BE2C (cell line): ENCODE measurements at regions not wholly inside any gene's neighbourhood (a gene's known extent, or its start where the extent isn't known, plus 50 kb on each side); places are given as distances from the start of the nearest gene placed in this dataset.

Source experiments
- DNase-seq: peaks from one replicate; pipeline ENCODE4 v3.0.0-alpha.2; 2020
- H3K27me3 ChIP-seq: fragments of 250-450 bp; sonication (Bioruptor Pico); 2 replicates; pipeline ENCODE4 v1.5.1; 2020; ENCODE audit warnings: mild to moderate bottlenecking
- H3K36me3 ChIP-seq: fragments of 250-450 bp; sonication (Bioruptor Pico); 2 replicates; pipeline ENCODE4 v1.5.1; 2020; ENCODE audit warnings: mild to moderate bottlenecking
- H3K4me1 ChIP-seq: fragments of 250-450 bp; sonication (Bioruptor Pico); 2 replicates; pipeline ENCODE4 v1.5.1; 2020
- H3K4me3 ChIP-seq: 2 replicates; pipeline ENCODE4 v1.5.1; 2011; ENCODE audit warnings: low read depth, low read length
- H3K9me3 ChIP-seq: fragments of 250-450 bp; sonication (Bioruptor Pico); 2 replicates; pipeline ENCODE4 v1.5.1; 2020
- TF ChIP-seq, protein P1 (sequence below): IDR thresholded peaks from 2 replicates; pipeline ENCODE4 v1.5.1; 2012; ENCODE audit warnings: mild to moderate bottlenecking, low read depth, low read length

DNA sequence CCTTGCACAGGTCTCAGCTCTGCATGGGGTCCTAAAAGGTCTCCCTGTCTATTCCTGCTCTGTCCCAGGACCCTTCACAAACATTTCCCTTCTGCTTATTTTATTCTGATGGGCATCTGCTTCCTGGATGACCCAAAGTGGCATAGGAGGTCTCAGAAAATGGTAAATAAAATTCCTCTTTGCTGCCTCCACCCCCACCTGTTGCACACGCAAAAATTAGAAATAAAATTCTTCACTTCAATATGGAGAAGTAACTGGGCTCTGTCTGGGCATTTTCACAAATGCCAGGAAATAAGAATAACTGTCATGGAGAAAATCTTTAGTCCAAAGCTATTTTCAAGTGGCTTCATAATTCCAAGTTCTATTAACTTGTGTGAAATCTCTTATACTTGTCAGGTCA, 106.6 kb upstream of the MAP1B start:
- Histone ChIP-seq H3K27me3 (no peaks in the 10 kb centered on the region), H3K9me3 (no peaks in the 10 kb centered on the region), H3K4me3 (no peak overlapping the region), H3K4me1 (peaks cover 14% of the 10 kb centered on the region), H3K36me3 (no peaks in the 10 kb centered on the region)
- TF ChIP-seq, protein P1, sequence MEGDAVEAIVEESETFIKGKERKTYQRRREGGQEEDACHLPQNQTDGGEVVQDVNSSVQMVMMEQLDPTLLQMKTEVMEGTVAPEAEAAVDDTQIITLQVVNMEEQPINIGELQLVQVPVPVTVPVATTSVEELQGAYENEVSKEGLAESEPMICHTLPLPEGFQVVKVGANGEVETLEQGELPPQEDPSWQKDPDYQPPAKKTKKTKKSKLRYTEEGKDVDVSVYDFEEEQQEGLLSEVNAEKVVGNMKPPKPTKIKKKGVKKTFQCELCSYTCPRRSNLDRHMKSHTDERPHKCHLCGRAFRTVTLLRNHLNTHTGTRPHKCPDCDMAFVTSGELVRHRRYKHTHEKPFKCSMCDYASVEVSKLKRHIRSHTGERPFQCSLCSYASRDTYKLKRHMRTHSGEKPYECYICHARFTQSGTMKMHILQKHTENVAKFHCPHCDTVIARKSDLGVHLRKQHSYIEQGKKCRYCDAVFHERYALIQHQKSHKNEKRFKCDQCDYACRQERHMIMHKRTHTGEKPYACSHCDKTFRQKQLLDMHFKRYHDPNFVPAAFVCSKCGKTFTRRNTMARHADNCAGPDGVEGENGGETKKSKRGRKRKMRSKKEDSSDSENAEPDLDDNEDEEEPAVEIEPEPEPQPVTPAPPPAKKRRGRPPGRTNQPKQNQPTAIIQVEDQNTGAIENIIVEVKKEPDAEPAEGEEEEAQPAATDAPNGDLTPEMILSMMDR = no peak
- no peak for DNase-seq

DNA sequence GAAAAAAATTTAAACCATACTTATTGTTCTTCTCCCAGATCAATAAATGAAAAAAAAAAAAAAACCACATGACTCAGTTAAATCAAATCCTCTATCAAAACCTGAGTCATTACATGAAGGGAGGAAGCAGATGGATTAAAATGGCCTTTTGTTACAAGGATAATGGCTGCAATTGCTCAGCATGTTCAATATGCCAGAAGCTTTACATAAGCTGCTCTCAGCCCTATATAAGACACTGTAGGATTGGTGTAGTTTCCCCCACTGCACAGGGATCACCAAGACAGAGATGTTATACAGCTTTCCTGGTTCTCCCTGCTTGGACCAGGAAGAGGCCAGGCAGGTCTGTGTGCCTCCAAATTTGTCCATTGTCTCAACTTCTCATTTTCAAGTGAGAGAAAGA, 101.6 kb upstream of the MAP1B start:
- H3K4me1 ChIP-seq = peaks cover 6% of the 10 kb centered on the region; the same call in 1 of the 2 replicates
- no peak overlapping the region for H3K4me3 ChIP-seq
- H3K27me3 ChIP-seq = no peaks in the 10 kb centered on the region
- no peaks in the 10 kb centered on the region for H3K9me3 ChIP-seq
- TF ChIP-seq, protein P1 = no peak
- H3K36me3 ChIP-seq = no peaks in the 10 kb centered on the region
- no peak for DNase-seq

DNA sequence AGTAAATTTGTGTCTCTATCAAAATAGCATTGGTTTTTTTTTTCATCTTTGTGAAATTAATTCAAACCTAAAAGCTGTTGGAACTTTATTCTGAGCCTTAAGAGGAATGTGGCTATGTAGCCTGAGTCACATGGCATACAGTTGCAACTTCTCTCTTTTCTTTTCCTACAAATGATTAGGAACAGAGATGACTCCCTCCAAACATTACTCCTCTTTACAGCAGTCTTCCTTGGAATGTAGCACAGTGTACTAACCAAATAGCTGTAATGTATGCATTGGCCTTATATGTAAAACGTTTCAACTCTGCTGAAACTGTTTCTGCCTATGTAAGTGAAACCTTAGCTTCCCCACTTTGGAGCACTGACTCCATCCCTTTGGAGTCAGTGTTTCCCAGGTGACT, 100.9 kb upstream of the MAP1B start:
- Histone ChIP-seq H3K36me3 (no peaks in the 10 kb centered on the region), H3K27me3 (no peaks in the 10 kb centered on the region), H3K4me1 (peaks cover 6% of the 10 kb centered on the region; the same call in 1 of the 2 replicates), H3K4me3 (no peak overlapping the region), H3K9me3 (no peaks in the 10 kb centered on the region)
- no peak for DNase-seq
- TF ChIP-seq, protein P1 = no peak

DNA sequence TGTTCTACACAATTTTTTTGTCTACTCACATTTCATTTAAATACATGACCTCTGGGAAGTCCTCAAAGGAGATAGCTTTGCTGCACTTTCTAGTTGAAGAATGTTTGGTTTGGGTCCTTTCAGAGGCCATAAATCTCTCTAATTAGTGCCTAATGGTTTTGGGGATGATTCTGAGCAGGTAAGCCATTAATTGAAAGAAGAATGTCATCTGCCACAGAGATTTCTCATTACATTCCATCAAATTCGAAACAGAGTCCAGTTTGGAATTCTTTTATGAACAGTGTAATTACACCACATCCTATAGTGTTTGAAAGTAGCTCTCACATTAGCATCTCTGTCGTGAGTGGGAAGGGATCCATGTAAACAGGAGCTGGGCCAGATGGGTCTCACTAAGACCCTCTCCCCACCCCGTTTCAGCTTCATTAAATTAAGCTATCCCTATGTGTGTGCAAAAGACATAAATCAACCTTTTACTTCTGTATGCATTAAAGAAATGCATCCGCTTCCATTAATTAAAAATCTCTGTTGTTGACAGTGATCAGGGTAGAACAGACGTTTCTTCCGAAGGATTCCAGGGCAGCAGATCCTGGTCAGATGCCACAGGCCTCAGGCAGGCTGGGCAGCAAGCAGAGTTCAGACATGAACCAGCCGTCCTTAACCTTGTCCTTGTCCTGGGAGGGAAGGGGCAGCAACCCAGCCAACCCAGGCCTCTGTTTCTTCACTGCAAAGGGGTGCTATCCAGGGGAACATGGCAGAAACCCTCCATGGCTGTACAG, 99.8 kb upstream of the MAP1B start:
- H3K9me3 ChIP-seq = no peaks in the 10 kb centered on the region
- no peaks in the 10 kb centered on the region for H3K36me3 ChIP-seq
- DNase-seq = peak; percentile 28
- TF ChIP-seq, protein P1 = no peak
- H3K27me3 ChIP-seq = no peaks in the 10 kb centered on the region
- peaks cover 6% of the 10 kb centered on the region; the same call in 1 of the 2 replicates for H3K4me1 ChIP-seq
- no peak overlapping the region for H3K4me3 ChIP-seq

DNA sequence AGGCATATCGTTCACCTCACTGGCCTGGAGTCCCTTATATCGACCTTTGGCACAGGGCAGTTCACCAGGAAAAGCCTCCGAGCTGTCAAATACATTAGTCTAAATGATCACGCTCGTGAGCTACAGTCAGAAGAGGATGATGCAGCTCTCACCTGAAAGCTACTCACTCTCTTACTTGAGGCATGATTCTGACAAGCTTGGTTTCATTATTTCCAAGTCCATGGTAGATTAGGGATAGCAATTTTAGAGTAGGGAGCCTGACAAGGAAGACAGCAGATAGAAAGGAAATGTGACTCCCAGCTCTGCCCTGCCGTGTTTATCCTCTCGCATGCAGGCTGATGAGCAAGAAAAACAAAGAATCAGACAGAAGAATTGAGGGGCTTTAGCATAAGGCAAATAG, 98.0 kb upstream of the MAP1B start:
- Histone ChIP-seq H3K4me3 (no peak overlapping the region), H3K36me3 (no peaks in the 10 kb centered on the region), H3K4me1 (peaks cover 6% of the 10 kb centered on the region; the same call in 1 of the 2 replicates), H3K27me3 (no peaks in the 10 kb centered on the region), H3K9me3 (no peaks in the 10 kb centered on the region)
- TF ChIP-seq, protein P1 = no peak
- no peak for DNase-seq

DNA sequence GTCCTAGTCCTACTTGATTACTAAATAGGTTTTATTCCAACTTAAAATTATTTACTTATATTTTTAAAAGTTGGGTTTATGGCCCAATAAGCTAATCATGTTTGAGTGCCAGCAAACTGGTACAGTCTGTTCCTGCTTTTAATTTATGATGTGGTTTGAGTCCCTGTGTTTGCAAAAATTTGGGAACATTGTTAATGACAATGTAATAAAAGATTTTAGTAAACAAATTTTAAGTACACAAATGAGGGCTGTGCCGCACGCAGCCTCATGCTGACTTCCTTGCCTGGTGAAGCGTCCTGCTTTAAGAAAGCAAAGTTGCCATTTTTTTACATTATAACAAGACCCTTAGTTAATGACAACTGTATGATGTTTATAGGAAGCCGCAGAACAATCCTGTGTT, 96.8 kb upstream of the MAP1B start:
- Histone ChIP-seq H3K4me1 (peaks cover 9% of the 10 kb centered on the region), H3K36me3 (no peaks in the 10 kb centered on the region), H3K9me3 (no peaks in the 10 kb centered on the region), H3K4me3 (no peak overlapping the region), H3K27me3 (no peaks in the 10 kb centered on the region)
- TF ChIP-seq, protein P1 = no peak
- no peak for DNase-seq
